ENCODE measurements at regions not wholly inside any gene's neighbourhood (a gene's known extent, or its start where the extent isn't known, plus 50 kb on each side); places are given as distances from the start of the nearest gene placed in this dataset.
"Not testable (repeated sequence)": the region's sequence is repeated elsewhere in the genome, so short reads cannot be mapped to it uniquely, and the experiment has no call there.

- not testable (repeated sequence) for DNase-seq (ENCODE audit: extremely low spot score); H3K4me3 ChIP-seq (ENCODE audit: low read depth, low read length); H3K27ac ChIP-seq (ENCODE audit: low read depth); H3K36me3 ChIP-seq (ENCODE audit: insufficient read depth); H3K4me1 ChIP-seq (ENCODE audit: insufficient read depth)
- WGBS, result 84% methylated on average over 4 of the region's 4 CpGs
These were observed 220.8 kb upstream of the BRINP3 start for GRCh38 chr1:190698488-190698887.

- H3K27ac ChIP-seq (ENCODE audit: low read depth), result no peak overlapping the region
- DNase-seq (ENCODE audit: extremely low spot score), result no peak
- no peak overlapping the region for H3K4me3 ChIP-seq (ENCODE audit: low read depth, low read length)
- no peaks in the 10 kb centered on the region for H3K36me3 ChIP-seq (ENCODE audit: insufficient read depth)
- H3K4me1 ChIP-seq (ENCODE audit: insufficient read depth), result no peaks in the 10 kb centered on the region
- WGBS, result 87% methylated on average over 3 of the region's 3 CpGs
These were observed 221.5 kb upstream of the BRINP3 start for GRCh38 chr1:190699165-190699564.

GRCh38 chr1:190708418-190709057 is 230.9 kb upstream of the BRINP3 start:
- no peaks in the 10 kb centered on the region for H3K4me1 ChIP-seq (ENCODE audit: insufficient read depth)
- no peaks in the 10 kb centered on the region for H3K36me3 ChIP-seq (ENCODE audit: insufficient read depth)
- no peak for DNase-seq (ENCODE audit: extremely low spot score)
- H3K4me3 ChIP-seq (ENCODE audit: low read depth, low read length), result no peak overlapping the region
- WGBS, result 93% methylated on average over 4 of the region's 4 CpGs
- no peak overlapping the region for H3K27ac ChIP-seq (ENCODE audit: low read depth)

GRCh38 chr1:190711069-190711468 is 233.4 kb upstream of the BRINP3 start:
- Histone ChIP-seq H3K36me3 (ENCODE audit: insufficient read depth) (no peaks in the 10 kb centered on the region), H3K4me3 (ENCODE audit: low read depth, low read length) (no peak overlapping the region), H3K27ac (ENCODE audit: low read depth) (no peak overlapping the region), H3K4me1 (ENCODE audit: insufficient read depth) (no peaks in the 10 kb centered on the region)
- no peak for DNase-seq (ENCODE audit: extremely low spot score)

GRCh38 chr1:190717055-190717454 is 239.4 kb upstream of the BRINP3 start:
- H3K4me1 ChIP-seq (ENCODE audit: insufficient read depth), result no peaks in the 10 kb centered on the region
- no peak overlapping the region for H3K27ac ChIP-seq (ENCODE audit: low read depth)
- no peak overlapping the region for H3K4me3 ChIP-seq (ENCODE audit: low read depth, low read length)
- WGBS, result 79% methylated on average over 1 of the region's 1 CpG
- H3K36me3 ChIP-seq (ENCODE audit: insufficient read depth), result no peaks in the 10 kb centered on the region
- DNase-seq (ENCODE audit: extremely low spot score), result no peak

GRCh38 chr1:190736971-190737590 is 259.4 kb upstream of the BRINP3 start:
- no peak overlapping the region for H3K27ac ChIP-seq (ENCODE audit: low read depth)
- DNase-seq (ENCODE audit: extremely low spot score), result no peak
- no peaks in the 10 kb centered on the region for H3K4me1 ChIP-seq (ENCODE audit: insufficient read depth)
- H3K4me3 ChIP-seq (ENCODE audit: low read depth, low read length), result no peak overlapping the region
- no peaks in the 10 kb centered on the region for H3K36me3 ChIP-seq (ENCODE audit: insufficient read depth)
- 82% methylated on average over 7 of the region's 7 CpGs for WGBS

GRCh38 chr1:190738317-190738716 is 260.7 kb upstream of the BRINP3 start:
- DNase-seq (ENCODE audit: extremely low spot score), result no peak
- Histone ChIP-seq H3K4me3 (ENCODE audit: low read depth, low read length) (no peak overlapping the region), H3K4me1 (ENCODE audit: insufficient read depth) (no peaks in the 10 kb centered on the region), H3K36me3 (ENCODE audit: insufficient read depth) (no peaks in the 10 kb centered on the region), H3K27ac (ENCODE audit: low read depth) (no peak overlapping the region)
- 94% methylated on average over 3 of the region's 3 CpGs for WGBS

- H3K27ac ChIP-seq (ENCODE audit: low read depth), result no peak overlapping the region
- no peak overlapping the region for H3K4me3 ChIP-seq (ENCODE audit: low read depth, low read length)
- H3K4me1 ChIP-seq (ENCODE audit: insufficient read depth), result no peaks in the 10 kb centered on the region
- no peak for DNase-seq (ENCODE audit: extremely low spot score)
- no peaks in the 10 kb centered on the region for H3K36me3 ChIP-seq (ENCODE audit: insufficient read depth)
- WGBS, result 20% methylated on average over 2 of the region's 2 CpGs
These were observed 262.3 kb upstream of the BRINP3 start for GRCh38 chr1:190739926-190740325.

- H3K4me1 ChIP-seq (ENCODE audit: insufficient read depth), result no peaks in the 10 kb centered on the region
- no peak overlapping the region for H3K27ac ChIP-seq (ENCODE audit: low read depth)
- no peaks in the 10 kb centered on the region for H3K36me3 ChIP-seq (ENCODE audit: insufficient read depth)
- H3K4me3 ChIP-seq (ENCODE audit: low read depth, low read length), result no peak overlapping the region
- DNase-seq (ENCODE audit: extremely low spot score), result no peak
These were observed 270.0 kb upstream of the BRINP3 start for GRCh38 chr1:190747704-190748103.

GRCh38 chr1:190752131-190752530 is 274.5 kb upstream of the BRINP3 start:
- no peak overlapping the region for H3K27ac ChIP-seq (ENCODE audit: low read depth)
- 81% methylated on average over 2 of the region's 2 CpGs for WGBS
- no peak overlapping the region for H3K4me3 ChIP-seq (ENCODE audit: low read depth, low read length)
- H3K4me1 ChIP-seq (ENCODE audit: insufficient read depth), result no peaks in the 10 kb centered on the region
- DNase-seq (ENCODE audit: extremely low spot score), result no peak
- no peaks in the 10 kb centered on the region for H3K36me3 ChIP-seq (ENCODE audit: insufficient read depth)

- Histone ChIP-seq H3K36me3 (ENCODE audit: insufficient read depth) (no peaks in the 10 kb centered on the region), H3K4me3 (ENCODE audit: low read depth, low read length) (no peak overlapping the region), H3K27ac (ENCODE audit: low read depth) (no peak overlapping the region), H3K4me1 (ENCODE audit: insufficient read depth) (no peaks in the 10 kb centered on the region)
- DNase-seq (ENCODE audit: extremely low spot score), result no peak
- WGBS, result 7% methylated on average over 1 of the region's 1 CpG
These were observed 277.0 kb upstream of the BRINP3 start for GRCh38 chr1:190754666-190755065.

GRCh38 chr1:190759807-190760206 is 282.1 kb upstream of the BRINP3 start:
- Histone ChIP-seq H3K4me3 (ENCODE audit: low read depth, low read length) (no peak overlapping the region), H3K4me1 (ENCODE audit: insufficient read depth) (no peaks in the 10 kb centered on the region), H3K27ac (ENCODE audit: low read depth) (no peak overlapping the region), H3K36me3 (ENCODE audit: insufficient read depth) (no peaks in the 10 kb centered on the region)
- DNase-seq (ENCODE audit: extremely low spot score), result no peak

- Histone ChIP-seq H3K36me3 (ENCODE audit: insufficient read depth) (no peaks in the 10 kb centered on the region), H3K4me1 (ENCODE audit: insufficient read depth) (no peaks in the 10 kb centered on the region), H3K4me3 (ENCODE audit: low read depth, low read length) (no peak overlapping the region), H3K27ac (ENCODE audit: low read depth) (no peak overlapping the region)
- 63% methylated on average over 3 of the region's 3 CpGs for WGBS
- DNase-seq (ENCODE audit: extremely low spot score), result no peak
These were observed 284.7 kb upstream of the BRINP3 start for GRCh38 chr1:190762325-190762724.

- DNase-seq (ENCODE audit: extremely low spot score), result no peak
- 91% methylated on average over 10 of the region's 10 CpGs for WGBS
- no peak overlapping the region for H3K27ac ChIP-seq (ENCODE audit: low read depth)
- H3K36me3 ChIP-seq (ENCODE audit: insufficient read depth), result no peaks in the 10 kb centered on the region
- H3K4me3 ChIP-seq (ENCODE audit: low read depth, low read length), result no peak overlapping the region
- H3K4me1 ChIP-seq (ENCODE audit: insufficient read depth), result no peaks in the 10 kb centered on the region
These were observed 315.2 kb upstream of the BRINP3 start for GRCh38 chr1:190792873-190793272.

- no peak overlapping the region for H3K27ac ChIP-seq (ENCODE audit: low read depth)
- no peak overlapping the region for H3K4me3 ChIP-seq (ENCODE audit: low read depth, low read length)
- H3K36me3 ChIP-seq (ENCODE audit: insufficient read depth), result no peaks in the 10 kb centered on the region
- H3K4me1 ChIP-seq (ENCODE audit: insufficient read depth), result no peaks in the 10 kb centered on the region
- 38% methylated on average over 1 of the region's 1 CpG for WGBS
- DNase-seq (ENCODE audit: extremely low spot score), result no peak
These were observed 330.0 kb upstream of the BRINP3 start for GRCh38 chr1:190807629-190808028.

Data from urinary bladder (tissue), 3 donors.